ENCODE measurements at regions not wholly inside any gene's neighbourhood (a gene's known extent, or its start where the extent isn't known, plus 50 kb on each side); places are given as distances from the start of the nearest gene placed in this dataset.

GRCh38 chr16:80299416-80299815, 241.4 kb upstream of the DYNLRB2 start:
- no peak for DNase-seq

DNA sequence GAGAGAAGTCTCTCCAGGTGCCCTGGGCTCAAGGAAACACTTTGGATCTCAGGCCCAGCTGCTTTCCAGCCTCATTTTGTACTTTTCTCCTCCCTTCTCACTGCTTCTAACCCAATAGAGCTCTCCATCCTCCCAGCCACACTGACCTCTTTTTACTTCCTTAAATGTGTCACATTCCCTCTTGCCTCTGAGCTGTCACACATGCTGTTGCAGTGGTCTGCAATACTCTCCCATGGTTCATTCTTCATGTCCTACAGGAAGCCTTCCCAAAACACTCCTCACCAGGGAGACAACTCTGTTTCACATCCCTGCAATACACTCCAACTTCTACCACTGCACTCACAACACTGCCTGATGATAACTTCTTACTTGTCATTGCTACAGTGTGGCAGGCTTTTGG, 242.1 kb upstream of the DYNLRB2 start:
- DNase-seq = no peak

- no peak for DNase-seq
Observed at GRCh38 chr16:80296034-80296433, 244.8 kb upstream of the DYNLRB2 start.

DNA sequence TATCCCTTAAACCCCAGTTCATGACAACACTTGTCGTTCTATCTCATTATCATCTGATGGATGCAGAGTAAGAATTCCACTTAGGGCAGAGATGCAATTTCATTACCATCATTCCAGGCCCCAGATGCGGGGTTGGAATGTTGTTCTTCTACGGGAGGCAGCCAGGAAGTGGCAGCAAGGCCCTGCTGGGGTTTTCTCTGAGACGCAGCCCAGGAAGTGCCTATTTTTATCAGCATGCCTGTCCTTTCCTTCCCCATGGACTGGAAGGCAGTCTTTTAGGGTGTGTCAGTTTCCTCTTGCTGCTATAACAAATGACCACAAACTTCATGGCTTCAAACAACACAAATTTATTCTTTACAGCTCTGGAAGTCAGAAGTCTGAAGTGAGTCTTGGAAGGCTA, 246.6 kb upstream of the DYNLRB2 start:
- no peak for DNase-seq

GRCh38 chr16:80288616-80289015, 252.2 kb upstream of the DYNLRB2 start:
- DNase-seq = no peak

- no peak for DNase-seq
Observed at GRCh38 chr16:80287674-80288073, 253.1 kb upstream of the DYNLRB2 start.

DNA sequence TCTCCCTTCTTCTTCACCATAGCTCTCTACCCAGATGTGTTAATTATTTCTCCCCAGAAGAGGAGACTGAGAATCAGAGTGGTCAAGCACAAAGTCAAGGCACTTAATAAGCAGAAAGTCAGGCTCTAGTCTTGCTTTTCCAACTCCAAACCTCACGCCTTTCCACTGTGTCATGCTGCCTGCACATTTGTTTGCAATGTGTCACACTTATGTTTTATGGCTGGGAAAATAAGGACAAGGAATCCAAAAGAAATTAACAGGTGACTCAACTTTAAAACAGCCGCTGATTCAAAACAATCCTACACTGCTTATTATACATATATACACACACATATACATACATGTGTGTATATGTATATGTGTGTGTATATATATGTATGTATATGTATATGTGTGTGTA, 255.7 kb upstream of the DYNLRB2 start:
- DNase-seq = no peak

GRCh38 chr16:80283466-80284392, 257.1 kb upstream of the DYNLRB2 start:
- DNase-seq = no peak

DNA sequence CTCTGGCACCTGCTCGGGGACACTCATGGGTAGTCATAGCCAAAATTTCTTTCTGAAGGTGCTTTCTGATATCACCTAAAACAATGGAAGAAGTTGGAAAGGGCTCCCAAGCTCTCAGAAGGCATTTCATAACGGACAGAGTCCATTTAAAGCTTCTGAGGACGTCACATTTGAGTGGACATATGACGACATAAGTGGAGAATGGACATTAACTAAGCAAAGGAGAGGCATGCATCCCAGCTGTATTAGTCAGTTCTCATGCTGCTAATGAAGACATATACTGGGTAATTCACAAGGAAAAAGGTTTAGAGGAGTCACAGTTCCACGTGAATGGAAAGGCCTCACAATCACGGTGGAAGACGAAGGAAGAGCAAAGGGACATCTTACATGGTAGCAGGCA, 260.2 kb upstream of the DYNLRB2 start:
- DNase-seq = no peak

- no peak for DNase-seq
Observed at GRCh38 chr16:80279656-80280055, 261.1 kb upstream of the DYNLRB2 start.

DNA sequence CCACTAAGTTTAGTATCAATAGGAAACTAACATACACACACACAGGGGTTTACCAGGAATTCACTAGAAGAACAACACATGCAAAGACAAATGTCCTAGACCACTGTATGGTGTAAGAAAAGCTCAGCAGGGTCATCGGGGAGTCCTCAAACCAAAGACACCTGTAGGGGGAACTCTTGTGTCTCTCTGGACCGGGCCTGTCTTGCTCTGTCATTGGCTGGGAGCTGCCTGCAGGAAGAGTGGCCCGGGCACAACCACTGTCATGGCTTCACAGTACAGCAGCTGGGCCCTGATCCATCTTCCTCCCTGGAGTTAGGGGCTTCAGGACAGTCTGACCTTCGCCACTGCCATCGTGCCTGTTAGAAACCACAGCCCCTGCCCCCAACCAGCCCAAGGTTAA, 263.6 kb upstream of the DYNLRB2 start:
- DNase-seq = no peak

- DNase-seq = no peak
Observed at GRCh38 chr16:80274576-80275191, 266.1 kb upstream of the DYNLRB2 start.

DNA sequence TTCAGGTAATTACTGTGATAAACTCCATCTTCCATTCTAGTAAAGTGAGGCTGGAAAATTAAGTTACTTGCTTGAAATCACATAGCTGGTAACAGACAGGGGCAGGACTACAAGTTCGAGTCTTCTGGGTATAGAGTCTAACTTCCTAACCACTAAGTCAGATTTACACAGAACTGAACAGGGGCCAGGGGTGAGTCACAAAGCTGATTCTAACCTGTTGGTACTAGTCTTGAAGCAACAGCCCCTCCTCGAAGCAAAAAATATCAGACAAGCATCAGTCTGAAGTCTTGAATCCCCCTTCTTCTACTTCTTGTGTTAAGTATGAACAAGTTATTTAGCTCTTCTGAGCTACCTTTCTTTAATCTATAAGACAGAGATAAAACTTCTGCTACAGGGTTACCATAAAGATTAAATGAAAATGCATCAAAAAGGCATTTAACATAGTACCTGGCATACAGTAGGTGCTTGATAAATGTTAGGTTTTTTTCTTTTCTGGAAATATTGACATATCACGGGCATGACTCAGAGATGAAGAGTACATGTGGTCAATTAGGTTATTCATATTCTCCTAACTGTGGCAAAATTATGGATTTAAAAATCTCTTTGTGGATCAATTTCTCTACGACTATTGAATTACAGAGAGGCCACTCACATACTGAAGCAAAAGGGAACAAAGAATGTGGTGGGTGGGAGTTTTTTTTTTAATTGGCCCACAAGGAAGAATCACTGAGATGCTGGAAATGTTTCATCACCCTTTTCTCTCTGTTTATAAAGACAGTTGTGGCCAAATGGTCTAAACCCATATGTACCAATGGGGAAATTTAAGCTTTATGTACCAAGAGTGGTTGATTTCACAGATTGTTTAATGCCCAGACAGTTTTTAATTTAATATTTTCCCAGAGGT, 266.9 kb upstream of the DYNLRB2 start:
- no peak for DNase-seq

GRCh38 chr16:80265624-80266306, 275.0 kb upstream of the DYNLRB2 start:
- no peak for DNase-seq

DNA sequence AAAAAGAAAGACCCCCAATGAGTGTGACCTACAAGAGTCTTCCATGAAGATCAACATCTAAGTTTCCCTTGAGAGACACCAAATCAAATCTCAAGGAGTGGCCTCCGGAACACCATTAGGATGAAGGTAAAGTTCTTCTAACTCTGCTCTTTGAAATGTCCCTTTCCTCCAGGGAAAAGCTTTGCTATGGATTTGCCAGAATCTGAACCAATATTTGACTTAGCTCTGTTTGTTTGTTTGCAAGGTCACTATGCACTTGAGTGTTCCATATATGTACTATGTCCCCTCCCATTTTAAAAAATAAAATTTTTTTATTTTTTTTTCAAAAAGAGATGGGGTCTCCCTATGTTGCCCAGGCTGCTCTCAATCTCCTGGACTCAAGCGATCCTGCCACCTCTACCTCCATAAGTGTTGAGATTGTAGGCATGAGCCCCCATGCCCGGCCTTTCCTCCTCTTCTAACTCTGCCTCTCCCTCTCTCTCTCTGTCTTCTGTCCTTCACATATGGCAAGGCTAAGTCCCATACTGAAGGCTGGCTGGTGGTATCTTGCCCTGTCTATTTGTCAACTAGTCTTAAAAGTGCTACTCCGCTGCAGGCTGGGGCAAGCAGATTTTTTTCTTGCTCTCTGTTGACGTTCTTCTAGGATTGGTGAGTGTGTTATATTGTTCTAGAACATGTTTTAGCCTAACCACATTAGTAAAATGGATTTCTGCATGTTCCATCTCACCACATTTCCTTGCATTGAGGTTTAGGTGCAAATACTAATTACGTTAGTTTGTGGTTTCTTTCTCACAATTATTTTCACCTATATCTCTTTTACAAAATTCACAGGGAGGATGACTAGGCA, 276.7 kb upstream of the DYNLRB2 start:
- no peak for DNase-seq

DNA sequence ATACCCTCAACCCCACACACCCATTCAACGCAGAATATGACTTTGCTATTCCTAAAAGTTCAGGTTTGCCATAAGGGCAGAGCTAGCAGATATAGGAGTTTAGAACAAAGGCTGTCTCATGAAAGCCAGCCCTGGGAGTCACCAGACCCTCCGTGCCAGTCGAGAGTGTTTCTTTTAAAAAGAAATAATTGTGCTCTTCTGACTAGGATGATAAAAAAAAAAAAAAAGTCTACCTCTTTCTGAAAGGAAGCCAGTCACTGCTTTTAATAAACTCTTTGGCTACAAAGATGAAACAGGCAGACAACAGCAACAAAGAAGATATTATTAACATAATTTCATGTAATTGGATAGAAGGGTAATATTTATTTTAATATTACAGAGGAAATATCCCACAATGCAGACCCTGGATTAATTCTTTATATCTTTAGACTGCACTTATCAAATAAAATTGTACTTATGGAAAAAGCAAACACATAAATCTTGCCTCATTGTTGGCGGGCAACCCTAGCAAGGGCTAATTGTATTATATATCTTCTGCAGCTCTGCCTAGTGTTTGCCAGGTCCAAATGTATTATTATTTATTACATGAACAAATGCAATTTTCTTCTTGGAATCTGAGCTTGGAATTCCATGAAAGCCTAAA, 277.5 kb upstream of the DYNLRB2 start:
- DNase-seq = no peak

GRCh38 chr16:80260906-80261311, 279.9 kb upstream of the DYNLRB2 start:
- DNase-seq = no peak

- no peak for DNase-seq
Observed at GRCh38 chr16:80259290-80259805, 281.4 kb upstream of the DYNLRB2 start.

DNA sequence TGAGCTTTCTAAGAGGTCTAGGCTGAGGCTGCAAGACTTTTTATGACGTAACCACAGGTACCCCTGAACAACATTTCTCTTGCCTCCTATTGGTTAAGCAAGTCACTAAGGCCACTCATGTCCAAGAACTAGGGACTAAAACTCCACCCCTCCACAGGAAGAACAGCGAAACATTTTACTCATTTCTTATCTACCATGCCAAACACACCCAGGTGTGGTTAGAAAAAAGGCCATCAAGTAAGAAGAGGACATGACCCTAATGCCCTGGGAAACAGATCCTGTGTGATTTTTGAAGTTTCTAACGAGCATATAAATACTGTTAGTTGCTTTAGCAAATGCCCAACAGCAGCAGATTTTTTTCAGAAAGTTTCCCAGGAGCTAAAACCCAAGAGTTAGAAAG, 282.4 kb upstream of the DYNLRB2 start:
- no peak for DNase-seq

DNA sequence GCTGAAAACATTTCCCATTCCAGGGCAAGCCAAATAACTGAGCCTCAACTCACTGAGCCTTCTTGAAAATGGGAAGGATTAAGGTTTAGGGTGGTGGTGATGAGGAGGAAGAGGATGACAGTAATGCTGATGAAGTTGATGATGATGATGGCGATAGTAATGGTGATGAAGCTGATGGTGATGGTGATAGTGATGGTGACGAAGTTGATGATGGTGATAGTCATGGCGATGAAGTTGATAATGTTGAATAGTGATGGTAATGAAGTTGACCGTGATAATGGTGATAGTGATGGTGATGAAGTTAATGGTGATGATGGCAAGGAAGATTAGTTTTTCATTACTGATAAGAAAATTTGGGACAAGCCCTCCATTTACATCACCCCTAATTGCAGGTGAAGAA, 285.8 kb upstream of the DYNLRB2 start:
- DNase-seq = no peak

- no peak for DNase-seq
Observed at GRCh38 chr16:80253741-80254140, 287.1 kb upstream of the DYNLRB2 start.

Measured in NCI-H748 treated with DMSO at 0.1 percent for 48 hours (cell line).